ENCODE measurements at regions not wholly inside any gene's neighbourhood (a gene's known extent, or its start where the extent isn't known, plus 50 kb on each side); places are given as distances from the start of the nearest gene placed in this dataset.

GRCh38 chr1:94617134-94617805, 75.7 kb upstream of the F3 start:
- no peak for DNase-seq

- DNase-seq: no peak
These were observed 74.9 kb upstream of the F3 start for GRCh38 chr1:94616506-94616905.

GRCh38 chr1:94614996-94615395, 73.4 kb upstream of the F3 start:
- DNase-seq: no peak

GRCh38 chr1:94614168-94614815, 72.7 kb upstream of the F3 start:
- DNase-seq: no peak

GRCh38 chr1:94612525-94613204, 71.1 kb upstream of the F3 start:
- no peak for DNase-seq

- DNase-seq: no peak
These were observed 70.3 kb upstream of the F3 start for GRCh38 chr1:94611681-94612475.

GRCh38 chr1:94609619-94610018, 68.1 kb upstream of the F3 start:
- no peak for DNase-seq

GRCh38 chr1:94608852-94609530, 67.4 kb upstream of the F3 start:
- no peak for DNase-seq

GRCh38 chr1:94608142-94608851, 66.7 kb upstream of the F3 start:
- DNase-seq: no peak

- DNase-seq: no peak
These were observed 65.8 kb upstream of the F3 start for GRCh38 chr1:94607398-94607797.

GRCh38 chr1:94606471-94606870, 64.9 kb upstream of the F3 start:
- DNase-seq: no peak

- no peak for DNase-seq
These were observed 62.1 kb upstream of the F3 start for GRCh38 chr1:94603663-94604062.

GRCh38 chr1:94602802-94603625, 61.5 kb upstream of the F3 start:
- DNase-seq: no peak

GRCh38 chr1:94602316-94602715, 60.8 kb upstream of the F3 start:
- DNase-seq: no peak

GRCh38 chr1:94600556-94600955, 59.0 kb upstream of the F3 start:
- no peak for DNase-seq

- DNase-seq: no peak
These were observed 57.7 kb upstream of the F3 start for GRCh38 chr1:94599095-94599813.

GRCh38 chr1:94597701-94598100, 56.1 kb upstream of the F3 start:
- no peak for DNase-seq

GRCh38 chr1:94596260-94596659, 54.7 kb upstream of the F3 start:
- DNase-seq: no peak

GRCh38 chr1:94595658-94596057, 54.1 kb upstream of the F3 start:
- no peak for DNase-seq

GRCh38 chr1:94593611-94594010, 52.1 kb upstream of the F3 start:
- no peak for DNase-seq
